ENCODE measurements at regions not wholly inside any gene's neighbourhood (a gene's known extent, or its start where the extent isn't known, plus 50 kb on each side); places are given as distances from the start of the nearest gene placed in this dataset.

DNA sequence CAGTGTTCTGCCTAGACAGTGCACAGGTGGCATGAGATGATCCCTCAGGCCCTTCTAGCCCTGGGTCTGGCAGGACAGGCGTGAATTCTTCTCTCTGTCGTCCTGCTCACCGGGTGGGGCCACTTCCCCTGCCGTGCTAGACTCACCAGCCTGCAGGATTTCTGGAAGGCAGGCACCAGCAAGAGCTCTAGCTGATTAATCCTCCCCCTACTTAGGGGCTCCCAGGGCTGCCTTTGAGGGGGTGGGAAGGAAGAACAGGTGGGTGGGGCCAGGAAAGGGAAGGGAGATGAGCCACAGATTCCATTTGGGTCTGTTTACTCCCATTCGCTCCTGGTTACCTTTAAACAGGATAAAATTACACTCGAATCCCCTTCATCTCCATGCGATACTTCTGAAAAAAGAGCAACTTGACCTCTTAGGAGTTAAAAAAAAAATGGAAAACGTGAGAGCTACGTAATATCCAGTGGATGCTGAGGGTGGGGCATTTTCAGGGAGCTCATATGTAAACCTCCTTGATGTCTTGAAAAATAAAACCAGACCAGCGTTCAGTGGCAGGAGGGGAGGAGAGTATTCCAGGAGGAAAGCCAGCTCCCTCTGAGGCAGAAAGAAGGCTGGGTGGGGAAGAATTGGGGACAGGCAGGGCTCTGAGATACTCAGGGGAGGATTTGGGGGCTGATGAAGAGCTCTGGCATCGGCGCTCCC is 665.5 kb downstream of the PTPRU start:
- ATAC-seq, result no peak
- TF ChIP-seq TCF4 (CRISPR knock-in tag; IDR thresholded peaks at IDR 0.05; ENCODE audit: borderline replicate concordance) (no peak), ZNF565 (CRISPR knock-in tag; conservative IDR thresholded peaks at IDR 0.05; ENCODE audit: low read depth) (no peak), TOX (CRISPR knock-in tag; IDR thresholded peaks at IDR 0.05; ENCODE audit: borderline replicate concordance) (no peak), RARB (CRISPR knock-in tag; IDR thresholded peaks at IDR 0.05) (no peak)
- TF ChIP-seq, protein P1, sequence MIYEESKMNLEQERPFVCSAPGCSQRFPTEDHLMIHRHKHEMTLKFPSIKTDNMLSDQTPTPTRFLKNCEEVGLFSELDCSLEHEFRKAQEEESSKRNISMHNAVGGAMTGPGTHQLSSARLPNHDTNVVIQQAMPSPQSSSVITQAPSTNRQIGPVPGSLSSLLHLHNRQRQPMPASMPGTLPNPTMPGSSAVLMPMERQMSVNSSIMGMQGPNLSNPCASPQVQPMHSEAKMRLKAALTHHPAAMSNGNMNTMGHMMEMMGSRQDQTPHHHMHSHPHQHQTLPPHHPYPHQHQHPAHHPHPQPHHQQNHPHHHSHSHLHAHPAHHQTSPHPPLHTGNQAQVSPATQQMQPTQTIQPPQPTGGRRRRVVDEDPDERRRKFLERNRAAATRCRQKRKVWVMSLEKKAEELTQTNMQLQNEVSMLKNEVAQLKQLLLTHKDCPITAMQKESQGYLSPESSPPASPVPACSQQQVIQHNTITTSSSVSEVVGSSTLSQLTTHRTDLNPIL (CRISPR knock-in tag; IDR thresholded peaks at IDR 0.05; ENCODE audit: low read depth), result no peak

- no peak for TF ChIP-seq ZC3H10 (CRISPR knock-in tag; IDR thresholded peaks at IDR 0.05)
- TF ChIP-seq OSR1 (CRISPR knock-in tag; IDR thresholded peaks at IDR 0.05), result no peak
- TF ChIP-seq ISL1 (CRISPR knock-in tag; IDR thresholded peaks at IDR 0.05), result no peak
- ATAC-seq, result no peak
These were observed 664.4 kb downstream of the PTPRU start for GRCh38 chr1:29900712-29901111.

DNA sequence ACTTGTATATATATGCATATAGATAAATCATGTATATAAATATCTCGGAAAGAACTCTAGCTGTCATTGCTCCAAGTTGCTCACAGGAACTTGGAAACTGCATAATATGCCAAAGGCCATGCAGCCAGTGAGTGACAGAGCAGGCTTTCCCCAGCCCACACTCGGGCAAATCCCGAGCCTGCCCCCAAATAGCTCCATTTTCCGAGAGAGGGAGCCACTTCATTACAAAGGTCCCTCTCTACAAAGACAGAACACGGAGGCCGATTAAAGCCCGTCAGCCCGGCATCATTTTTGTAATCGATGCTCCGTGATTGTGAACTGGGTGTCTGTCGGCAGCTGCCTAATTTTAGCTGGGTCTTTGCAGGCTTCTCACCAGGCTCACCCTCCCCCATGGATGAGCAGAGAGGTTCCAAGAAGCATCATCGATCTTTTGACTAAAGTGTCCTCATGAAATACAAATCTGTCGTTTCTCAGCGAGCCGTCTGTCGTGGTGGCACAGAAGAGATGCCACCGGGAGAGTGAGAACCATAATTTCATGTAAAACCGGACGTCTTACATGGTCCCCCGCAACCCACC is 663.9 kb downstream of the PTPRU start:
- no peak for ATAC-seq
- TF ChIP-seq ISL1 (CRISPR knock-in tag; IDR thresholded peaks at IDR 0.05), result no peak
- no peak for TF ChIP-seq GLIS3 (CRISPR knock-in tag; IDR thresholded peaks at IDR 0.05)
- no peak for TF ChIP-seq ZC3H10 (CRISPR knock-in tag; IDR thresholded peaks at IDR 0.05)
- TF ChIP-seq ZNF8 (CRISPR knock-in tag; IDR thresholded peaks at IDR 0.05), result no peak
- TF ChIP-seq ESRRG (CRISPR knock-in tag; IDR thresholded peaks at IDR 0.05), result no peak
- TF ChIP-seq, protein P2, sequence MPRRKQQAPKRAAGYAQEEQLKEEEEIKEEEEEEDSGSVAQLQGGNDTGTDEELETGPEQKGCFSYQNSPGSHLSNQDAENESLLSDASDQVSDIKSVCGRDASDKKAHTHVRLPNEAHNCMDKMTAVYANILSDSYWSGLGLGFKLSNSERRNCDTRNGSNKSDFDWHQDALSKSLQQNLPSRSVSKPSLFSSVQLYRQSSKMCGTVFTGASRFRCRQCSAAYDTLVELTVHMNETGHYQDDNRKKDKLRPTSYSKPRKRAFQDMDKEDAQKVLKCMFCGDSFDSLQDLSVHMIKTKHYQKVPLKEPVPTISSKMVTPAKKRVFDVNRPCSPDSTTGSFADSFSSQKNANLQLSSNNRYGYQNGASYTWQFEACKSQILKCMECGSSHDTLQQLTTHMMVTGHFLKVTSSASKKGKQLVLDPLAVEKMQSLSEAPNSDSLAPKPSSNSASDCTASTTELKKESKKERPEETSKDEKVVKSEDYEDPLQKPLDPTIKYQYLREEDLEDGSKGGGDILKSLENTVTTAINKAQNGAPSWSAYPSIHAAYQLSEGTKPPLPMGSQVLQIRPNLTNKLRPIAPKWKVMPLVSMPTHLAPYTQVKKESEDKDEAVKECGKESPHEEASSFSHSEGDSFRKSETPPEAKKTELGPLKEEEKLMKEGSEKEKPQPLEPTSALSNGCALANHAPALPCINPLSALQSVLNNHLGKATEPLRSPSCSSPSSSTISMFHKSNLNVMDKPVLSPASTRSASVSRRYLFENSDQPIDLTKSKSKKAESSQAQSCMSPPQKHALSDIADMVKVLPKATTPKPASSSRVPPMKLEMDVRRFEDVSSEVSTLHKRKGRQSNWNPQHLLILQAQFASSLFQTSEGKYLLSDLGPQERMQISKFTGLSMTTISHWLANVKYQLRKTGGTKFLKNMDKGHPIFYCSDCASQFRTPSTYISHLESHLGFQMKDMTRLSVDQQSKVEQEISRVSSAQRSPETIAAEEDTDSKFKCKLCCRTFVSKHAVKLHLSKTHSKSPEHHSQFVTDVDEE (CRISPR knock-in tag; IDR thresholded peaks at IDR 0.05), result no peak
- TF ChIP-seq CSDC2 (CRISPR knock-in tag; IDR thresholded peaks at IDR 0.05), result no peak
- TF ChIP-seq ZFP3 (CRISPR knock-in tag; IDR thresholded peaks at IDR 0.05), result no peak

GRCh38 chr1:29896791-29897714 is 660.7 kb downstream of the PTPRU start:
- no peak for ATAC-seq
- no peak for TF ChIP-seq ESRRG (CRISPR knock-in tag; IDR thresholded peaks at IDR 0.05)
- TF ChIP-seq, protein P3, sequence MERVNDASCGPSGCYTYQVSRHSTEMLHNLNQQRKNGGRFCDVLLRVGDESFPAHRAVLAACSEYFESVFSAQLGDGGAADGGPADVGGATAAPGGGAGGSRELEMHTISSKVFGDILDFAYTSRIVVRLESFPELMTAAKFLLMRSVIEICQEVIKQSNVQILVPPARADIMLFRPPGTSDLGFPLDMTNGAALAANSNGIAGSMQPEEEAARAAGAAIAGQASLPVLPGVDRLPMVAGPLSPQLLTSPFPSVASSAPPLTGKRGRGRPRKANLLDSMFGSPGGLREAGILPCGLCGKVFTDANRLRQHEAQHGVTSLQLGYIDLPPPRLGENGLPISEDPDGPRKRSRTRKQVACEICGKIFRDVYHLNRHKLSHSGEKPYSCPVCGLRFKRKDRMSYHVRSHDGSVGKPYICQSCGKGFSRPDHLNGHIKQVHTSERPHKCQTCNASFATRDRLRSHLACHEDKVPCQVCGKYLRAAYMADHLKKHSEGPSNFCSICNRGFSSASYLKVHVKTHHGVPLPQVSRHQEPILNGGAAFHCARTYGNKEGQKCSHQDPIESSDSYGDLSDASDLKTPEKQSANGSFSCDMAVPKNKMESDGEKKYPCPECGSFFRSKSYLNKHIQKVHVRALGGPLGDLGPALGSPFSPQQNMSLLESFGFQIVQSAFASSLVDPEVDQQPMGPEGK (CRISPR knock-in tag; IDR thresholded peaks at IDR 0.05; ENCODE audit: borderline replicate concordance), result no peak
- no peak for TF ChIP-seq ARNTL (CRISPR knock-in tag; IDR thresholded peaks at IDR 0.05; ENCODE audit: borderline replicate concordance, low read depth)
- TF ChIP-seq, protein P2 (CRISPR knock-in tag; IDR thresholded peaks at IDR 0.05), result no peak
- TF ChIP-seq ZC3H10 (CRISPR knock-in tag; IDR thresholded peaks at IDR 0.05), result no peak
- TF ChIP-seq ZFP3 (CRISPR knock-in tag; IDR thresholded peaks at IDR 0.05), result no peak
- TF ChIP-seq ZNF70 (CRISPR knock-in tag; IDR thresholded peaks at IDR 0.05), result no peak
- TF ChIP-seq ZFP30 (CRISPR knock-in tag; IDR thresholded peaks at IDR 0.05), result no peak
- TF ChIP-seq RARB (CRISPR knock-in tag; IDR thresholded peaks at IDR 0.05), result no peak
- TF ChIP-seq, protein P4, sequence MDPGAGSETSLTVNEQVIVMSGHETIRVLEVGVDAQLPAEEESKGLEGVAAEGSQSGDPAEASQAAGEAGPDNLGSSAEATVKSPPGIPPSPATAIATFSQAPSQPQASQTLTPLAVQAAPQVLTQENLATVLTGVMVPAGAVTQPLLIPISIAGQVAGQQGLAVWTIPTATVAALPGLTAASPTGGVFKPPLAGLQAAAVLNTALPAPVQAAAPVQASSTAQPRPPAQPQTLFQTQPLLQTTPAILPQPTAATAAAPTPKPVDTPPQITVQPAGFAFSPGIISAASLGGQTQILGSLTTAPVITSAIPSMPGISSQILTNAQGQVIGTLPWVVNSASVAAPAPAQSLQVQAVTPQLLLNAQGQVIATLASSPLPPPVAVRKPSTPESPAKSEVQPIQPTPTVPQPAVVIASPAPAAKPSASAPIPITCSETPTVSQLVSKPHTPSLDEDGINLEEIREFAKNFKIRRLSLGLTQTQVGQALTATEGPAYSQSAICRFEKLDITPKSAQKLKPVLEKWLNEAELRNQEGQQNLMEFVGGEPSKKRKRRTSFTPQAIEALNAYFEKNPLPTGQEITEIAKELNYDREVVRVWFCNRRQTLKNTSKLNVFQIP (CRISPR knock-in tag; IDR thresholded peaks at IDR 0.05; ENCODE audit: borderline replicate concordance, low read depth), result no peak
- TF ChIP-seq ZNF8 (CRISPR knock-in tag; IDR thresholded peaks at IDR 0.05), result no peak
- no peak for TF ChIP-seq ISL1 (CRISPR knock-in tag; IDR thresholded peaks at IDR 0.05)
- TF ChIP-seq GLIS3 (CRISPR knock-in tag; IDR thresholded peaks at IDR 0.05), result no peak
- no peak for TF ChIP-seq TOX (CRISPR knock-in tag; IDR thresholded peaks at IDR 0.05; ENCODE audit: borderline replicate concordance)
- TF ChIP-seq PPARA (CRISPR knock-in tag; IDR thresholded peaks at IDR 0.05; ENCODE audit: borderline replicate concordance), result no peak
- TF ChIP-seq, protein P1 (CRISPR knock-in tag; IDR thresholded peaks at IDR 0.05; ENCODE audit: low read depth), result no peak
- TF ChIP-seq CSDC2 (CRISPR knock-in tag; IDR thresholded peaks at IDR 0.05), result no peak
- TF ChIP-seq OSR1 (CRISPR knock-in tag; IDR thresholded peaks at IDR 0.05), result no peak
